B cell (primary cell): ENCODE measurements at regions not wholly inside any gene's neighbourhood (a gene's known extent, or its start where the extent isn't known, plus 50 kb on each side); places are given as distances from the start of the nearest gene placed in this dataset.

ENCODE experiments used
- ATAC-seq: fragments of 200-7000 bp; cut with Tn5 transposase; one replicate; pipeline ENCODE4 v1.10.0; 2021; ENCODE audit warnings: low read depth, mild to moderate bottlenecking, moderate number of reproducible peaks, moderate library complexity
- CTCF ChIA-PET: fragments of 350-600 bp; sonication (Branson Sonifier 250); formaldehyde crosslinking; loops from one replicate; lab custom pipeline; 2021; ENCODE audit warnings: antibody characterized with exemption, inconsistent platforms; lab: Charles Lee
- POLR2A ChIA-PET: fragments of 350-600 bp; sonication (Branson Sonifier 250); formaldehyde crosslinking; loops from one replicate; lab custom pipeline; 2021; ENCODE audit warnings: antibody characterized with exemption; lab: Charles Lee
- DNase-seq: peaks from one replicate; pipeline ENCODE4 v3.0.0; 2013
- H2AFZ ChIP-seq: 2 replicates; pipeline ENCODE4 v1.6.1; 2012; ENCODE audit warnings: mild to moderate bottlenecking, low read depth, low read length; ENCODE audit not compliant: insufficient read depth, poor library complexity, severe bottlenecking
- H3K27ac ChIP-seq, 2 donors: 1 replicate in 1 of 2; 2 replicates in 1 of 2; pipeline ENCODE4 v1.5.1; 2012 to 2013; ENCODE audit warnings: low read length in 2 of 2, mild to moderate bottlenecking in 2 of 2, moderate library complexity in 1 of 2
- H3K27me3 ChIP-seq, 4 experiments: fragments of 200-600 bp in 1 of 4; sonication (generic) in 1 of 4; replicated peaks in 1 of 4; 1 replicate in 2 of 4; 2 replicates in 2 of 4; pipeline versions ENCODE4 v1.6.1 to v1.7.0; 2013 to 2016; ENCODE audit warnings: low read length in 3 of 4, mild to moderate bottlenecking in 2 of 4, mixed read lengths in 1 of 4, moderate library complexity in 1 of 4; ENCODE audit not compliant: insufficient read depth in 4 of 4, control insufficient read depth in 3 of 4; ENCODE audit errors: control extremely low read depth in 1 of 4
- H3K36me3 ChIP-seq, 2 experiments: replicated peaks in 1 of 2; 1 replicate in 1 of 2; 2 replicates in 1 of 2; pipeline versions ENCODE4 v1.6.1 to v1.7.1; 2013; ENCODE audit warnings: low read length in 1 of 2; ENCODE audit not compliant: insufficient read depth in 2 of 2, control insufficient read depth in 1 of 2; ENCODE audit errors: control extremely low read depth in 1 of 2, extremely low read depth in 1 of 2
- H3K4me1 ChIP-seq, 2 donors: fragments of 200-600 bp in 1 of 2; sonication (generic) in 1 of 2; 1 replicate in 1 of 2; 2 replicates in 1 of 2; pipeline versions ENCODE4 v1.5.1 to v1.6.1; 2013 to 2017; ENCODE audit warnings: low read length in 2 of 2; ENCODE audit not compliant: control insufficient read depth in 2 of 2, insufficient read depth in 2 of 2
- H3K4me2 ChIP-seq: replicated peaks from 2 replicates; pipeline ENCODE3; 2012; ENCODE audit warnings: mild to moderate bottlenecking, low read depth, low read length; ENCODE audit not compliant: poor library complexity, severe bottlenecking
- H3K4me3 ChIP-seq, 5 experiments: fragments of 200-600 bp in 1 of 5; sonication (generic) in 1 of 5; 1 replicate in 3 of 5; 2 replicates in 2 of 5; pipeline versions ENCODE4 v1.5.1 to v1.7.0; 2011 to 2016; ENCODE audit warnings: low read length in 4 of 5, mild to moderate bottlenecking in 4 of 5, low read depth in 2 of 5, control low read depth in 1 of 5, moderate library complexity in 1 of 5; ENCODE audit not compliant: insufficient read depth in 1 of 5; ENCODE audit errors: control extremely low read depth in 1 of 5, extremely low read depth in 1 of 5
- H3K79me2 ChIP-seq: fragments of 200-600 bp; sonication (generic); one replicate; pipeline ENCODE4 v1.6.0; 2016; ENCODE audit warnings: low read length; ENCODE audit not compliant: control insufficient read depth, insufficient read depth
- H3K9ac ChIP-seq: fragments of 200-600 bp; sonication (generic); 2 replicates; pipeline ENCODE4 v1.6.1; 2017; ENCODE audit warnings: mild to moderate bottlenecking, low read length, moderate library complexity
- H3K9me3 ChIP-seq, 3 donors: one replicate each; pipeline versions ENCODE4 v1.6.1 to v1.7.1; 2013; ENCODE audit warnings: low read length in 2 of 3; ENCODE audit not compliant: control insufficient read depth in 2 of 3, insufficient read depth in 1 of 3; ENCODE audit errors: control extremely low read depth in 1 of 3
- H4K20me1 ChIP-seq: 2 replicates; pipeline ENCODE4 v1.6.0; 2012; ENCODE audit warnings: mild to moderate bottlenecking, low read length; ENCODE audit not compliant: insufficient read depth, control insufficient read depth, poor library complexity, severe bottlenecking
- H3K27ac Mint-ChIP-seq: one replicate; pipeline ENCODE4 v1.8.0; 2021; ENCODE audit warnings: mixed read lengths
- H3K27me3 Mint-ChIP-seq: one replicate; pipeline ENCODE4 v1.8.0; 2021; ENCODE audit warnings: mixed read lengths
- H3K4me1 Mint-ChIP-seq: one replicate; pipeline ENCODE4 v1.8.0; 2021; ENCODE audit warnings: mixed read lengths
- H3K4me3 Mint-ChIP-seq: one replicate; pipeline ENCODE4 v1.8.0; 2021; ENCODE audit warnings: mixed read lengths
- H3K9me3 Mint-ChIP-seq: one replicate; pipeline ENCODE4 v1.8.0; 2022; ENCODE audit warnings: mixed read lengths; ENCODE audit not compliant: insufficient read depth
- EZH2 ChIP-seq: IDR thresholded peaks from 2 replicates; pipeline ENCODE4 v1.6.1; 2012; ENCODE audit warnings: borderline replicate concordance, low read depth, mild to moderate bottlenecking, moderate library complexity, low read length; ENCODE audit not compliant: insufficient read depth, poor library complexity, severe bottlenecking
- WGBS: methylation state at CpG from one replicate; pipeline ENCODE4 v1.1.5; 2013; ENCODE audit warnings: missing lambda C conversion rate; ENCODE audit not compliant: insufficient coverage; 5-methylcytosine and 5-hydroxymethylcytosine counted together
- intact Hi-C: fragments of 100-400 bp; cut with micrococcal nuclease; formaldehyde crosslinking; loops from one replicate; pipeline ENCODE4 v1.10.0; 2022
- TF ChIP-seq, protein P1 (sequence below): fragments of 200-600 bp; IDR thresholded peaks from one replicate; pipeline ENCODE4 v1.8.0; 2022; ENCODE audit warnings: antibody characterized with exemption, mild to moderate bottlenecking

DNA sequence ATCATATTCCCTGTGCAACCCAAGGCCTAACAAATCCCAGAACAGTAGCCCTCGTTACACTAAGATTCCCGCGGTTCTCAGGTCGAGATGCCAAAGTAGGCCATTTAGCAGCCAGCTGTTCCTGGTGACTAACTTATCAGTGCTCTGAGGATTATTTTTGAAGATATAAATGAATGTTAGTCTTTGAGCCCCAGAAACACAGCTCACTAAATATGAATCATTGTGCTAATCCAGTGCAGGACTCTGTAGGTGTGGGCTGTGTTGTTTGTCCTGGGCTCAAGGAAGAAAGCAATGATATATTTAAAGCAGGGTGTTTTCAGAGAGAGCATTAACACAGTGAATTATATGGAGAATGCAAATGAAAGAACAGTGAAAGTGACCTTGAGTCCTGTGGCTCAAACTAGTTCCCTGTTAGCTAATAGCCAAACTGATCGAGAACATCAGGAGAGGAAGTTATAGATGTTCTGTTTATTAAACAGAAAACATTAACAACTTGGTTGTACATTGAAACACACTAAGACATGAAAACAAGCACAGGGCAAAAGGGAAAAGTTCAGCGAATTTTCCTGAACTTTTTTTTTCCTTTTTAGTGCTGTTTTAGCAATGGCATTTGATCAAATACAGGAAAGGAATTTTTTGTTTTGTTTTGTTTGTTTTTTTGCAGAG, 228.3 kb downstream of the RNF152 start:
- 90% methylated on average over 3 of the region's 6 CpGs for WGBS
- no peaks in the 10 kb centered on the region for H3K9me3 Mint-ChIP-seq
- ChIA-PET CTCF (no interaction called here), POLR2A (no interaction called here)
- intact Hi-C loops, result no loop called here
- Histone ChIP-seq H3K79me2 (no peaks in the 10 kb centered on the region), H3K4me3 (no peak overlapping the region), H3K4me2 (no peak overlapping the region), H4K20me1 (no peaks in the 10 kb centered on the region), H3K27ac (no peak overlapping the region), H3K27me3 (no peaks in the 10 kb centered on the region), H3K36me3 (no peaks in the 10 kb centered on the region), H3K9me3 (peaks cover 0 to 2% (median 0%) of the 10 kb centered on the region in 3 donors), H3K9ac (no peak overlapping the region), H2AFZ (no peak overlapping the region), H3K4me1 (no peaks in the 10 kb centered on the region)
- no peak overlapping the region for H3K27ac Mint-ChIP-seq
- no peak overlapping the region for H3K4me3 Mint-ChIP-seq
- ATAC-seq (no peak), DNase-seq (no peak)
- H3K4me1 Mint-ChIP-seq, result no peaks in the 10 kb centered on the region
- peaks cover 6% of the 10 kb centered on the region for H3K27me3 Mint-ChIP-seq
- no peak for TF ChIP-seq EZH2
- TF ChIP-seq, protein P1, sequence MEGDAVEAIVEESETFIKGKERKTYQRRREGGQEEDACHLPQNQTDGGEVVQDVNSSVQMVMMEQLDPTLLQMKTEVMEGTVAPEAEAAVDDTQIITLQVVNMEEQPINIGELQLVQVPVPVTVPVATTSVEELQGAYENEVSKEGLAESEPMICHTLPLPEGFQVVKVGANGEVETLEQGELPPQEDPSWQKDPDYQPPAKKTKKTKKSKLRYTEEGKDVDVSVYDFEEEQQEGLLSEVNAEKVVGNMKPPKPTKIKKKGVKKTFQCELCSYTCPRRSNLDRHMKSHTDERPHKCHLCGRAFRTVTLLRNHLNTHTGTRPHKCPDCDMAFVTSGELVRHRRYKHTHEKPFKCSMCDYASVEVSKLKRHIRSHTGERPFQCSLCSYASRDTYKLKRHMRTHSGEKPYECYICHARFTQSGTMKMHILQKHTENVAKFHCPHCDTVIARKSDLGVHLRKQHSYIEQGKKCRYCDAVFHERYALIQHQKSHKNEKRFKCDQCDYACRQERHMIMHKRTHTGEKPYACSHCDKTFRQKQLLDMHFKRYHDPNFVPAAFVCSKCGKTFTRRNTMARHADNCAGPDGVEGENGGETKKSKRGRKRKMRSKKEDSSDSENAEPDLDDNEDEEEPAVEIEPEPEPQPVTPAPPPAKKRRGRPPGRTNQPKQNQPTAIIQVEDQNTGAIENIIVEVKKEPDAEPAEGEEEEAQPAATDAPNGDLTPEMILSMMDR, result no peak

DNA sequence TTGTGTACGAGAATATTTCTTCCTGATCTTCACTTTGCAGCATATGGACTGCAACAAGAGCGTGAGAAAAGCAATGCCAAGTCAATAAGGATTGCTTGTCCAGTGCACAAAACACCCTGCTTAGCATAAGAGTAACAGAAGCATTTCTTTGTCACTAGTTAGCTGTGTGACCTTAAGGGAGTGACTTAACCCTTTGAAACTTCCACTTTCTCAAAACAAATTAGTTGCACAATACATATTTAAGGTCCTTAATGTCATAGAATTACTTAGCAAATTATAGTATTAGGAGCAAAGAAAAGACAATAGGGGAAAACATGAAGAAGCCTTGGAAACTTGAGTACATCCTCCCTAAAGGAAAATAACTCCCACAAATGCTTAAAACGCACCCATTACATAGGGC, 230.1 kb downstream of the RNF152 start:
- TF ChIP-seq EZH2, result no peak
- TF ChIP-seq, protein P1, result no peak
- ChIA-PET POLR2A (no interaction called here), CTCF (no interaction called here)
- ATAC-seq, result no peak
- Mint-ChIP-seq H3K9me3 (no peaks in the 10 kb centered on the region), H3K27me3 (peaks cover 6% of the 10 kb centered on the region), H3K27ac (no peak overlapping the region), H3K4me3 (no peak overlapping the region), H3K4me1 (no peaks in the 10 kb centered on the region)
- Histone ChIP-seq H4K20me1 (no peaks in the 10 kb centered on the region), H3K27ac (no peak overlapping the region), H2AFZ (no peak overlapping the region), H3K9me3 (peaks cover 0 to 2% (median 1%) of the 10 kb centered on the region in 3 donors), H3K27me3 (no peaks in the 10 kb centered on the region), H3K79me2 (no peaks in the 10 kb centered on the region), H3K9ac (no peak overlapping the region), H3K4me1 (no peaks in the 10 kb centered on the region), H3K36me3 (no peaks in the 10 kb centered on the region), H3K4me2 (no peak overlapping the region), H3K4me3 (no peak overlapping the region)
- no CpG with 5 or more reads among the region's 3 CpGs for WGBS
- intact Hi-C loops, result no loop called here
- DNase-seq, result no peak
